ENCODE measurements at regions not wholly inside any gene's neighbourhood (a gene's known extent, or its start where the extent isn't known, plus 50 kb on each side); places are given as distances from the start of the nearest gene placed in this dataset. TPM values are rescaled to one million over a fixed set of nuclear protein-coding genes. Genes with fewer than 3 reads are reported as not detected.

DNA sequence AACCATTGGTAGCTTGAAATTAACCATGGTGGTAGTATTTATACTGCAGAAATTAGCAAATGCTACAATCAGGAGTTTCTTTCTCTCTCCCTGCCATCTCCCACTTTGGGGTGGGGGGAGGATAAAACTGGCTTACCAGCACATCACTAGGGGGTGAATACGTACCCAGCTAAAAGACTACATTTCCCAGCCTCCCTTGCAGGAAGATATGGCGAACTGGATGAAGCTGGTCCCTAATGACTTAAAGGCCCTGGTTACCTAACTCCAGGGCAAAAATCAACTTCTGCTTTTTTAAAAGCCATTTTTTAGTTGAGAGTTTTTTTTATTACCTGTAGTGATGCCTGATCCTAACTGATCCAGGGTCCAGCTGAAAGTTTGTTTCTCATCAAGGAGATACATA is 70.3 kb upstream of the RAB12 start:
- Histone ChIP-seq H3K4me3 (ENCODE audit: low read length) (no peak overlapping the region), H3K36me3 (ENCODE audit: insufficient read depth, low read length) (no peaks in the 10 kb centered on the region), H3K4me1 (ENCODE audit: control insufficient read depth, insufficient read depth, low read length) (no peaks in the 10 kb centered on the region), H3K27me3 (ENCODE audit: control insufficient read depth, insufficient read depth, low read length) (peaks cover 7% of the 10 kb centered on the region), H3K9ac (ENCODE audit: low read depth, low read length) (no peak overlapping the region), H3K9me3 (replicated peaks; ENCODE audit: low read length) (no peaks in the 10 kb centered on the region), H3K4me2 (ENCODE audit: low read length) (no peak overlapping the region)

DNA sequence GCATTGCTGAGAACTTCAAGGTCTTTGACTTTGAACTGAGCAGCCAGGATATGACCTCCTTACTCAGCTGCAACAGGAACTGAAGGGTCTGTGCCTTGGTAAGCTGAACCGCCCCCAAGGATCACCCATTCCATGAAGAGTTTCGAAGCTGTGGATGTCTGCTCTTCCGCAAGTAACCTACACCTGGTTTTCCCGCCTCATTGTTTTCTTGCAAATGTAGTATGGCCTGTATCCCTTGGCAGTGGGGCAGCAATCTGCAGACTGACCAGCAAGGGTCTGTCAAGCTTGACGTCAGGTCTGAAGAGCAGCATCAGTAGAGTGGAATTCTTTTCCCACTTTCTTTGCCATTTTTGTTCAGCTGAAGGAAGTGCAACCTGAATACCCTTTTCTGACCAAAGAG is 62.6 kb upstream of the RAB12 start:
- Histone ChIP-seq H3K36me3 (ENCODE audit: insufficient read depth, low read length) (no peaks in the 10 kb centered on the region), H3K27me3 (ENCODE audit: control insufficient read depth, insufficient read depth, low read length) (peaks cover 10% of the 10 kb centered on the region), H3K4me1 (ENCODE audit: control insufficient read depth, insufficient read depth, low read length) (no peaks in the 10 kb centered on the region), H3K4me3 (ENCODE audit: low read length) (no peak overlapping the region), H3K9me3 (replicated peaks; ENCODE audit: low read length) (no peaks in the 10 kb centered on the region), H3K9ac (ENCODE audit: low read depth, low read length) (no peak overlapping the region), H3K4me2 (ENCODE audit: low read length) (no peak overlapping the region)

DNA sequence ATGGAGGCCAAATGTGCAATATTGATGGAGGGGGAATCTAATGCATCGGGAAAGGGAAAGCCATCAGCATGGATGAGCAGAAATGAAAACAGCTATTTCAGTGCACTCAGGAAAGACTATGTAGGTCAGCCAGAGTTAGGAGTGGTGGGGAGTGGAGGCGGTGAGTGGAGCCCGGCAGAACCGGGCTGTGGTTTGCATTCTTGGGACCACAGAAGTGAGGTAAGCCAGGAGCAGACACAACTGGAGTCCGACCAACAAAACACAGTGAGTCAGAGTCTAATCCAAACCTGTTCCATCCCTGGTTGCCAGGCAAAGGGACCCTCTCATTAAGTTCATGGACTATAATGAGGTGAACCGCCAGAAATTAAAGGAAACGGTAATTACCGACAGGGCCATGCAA is 61.1 kb upstream of the RAB12 start:
- H3K27me3 ChIP-seq (ENCODE audit: control insufficient read depth, insufficient read depth, low read length), result peaks cover 10% of the 10 kb centered on the region
- H3K4me2 ChIP-seq (ENCODE audit: low read length), result no peak overlapping the region
- no peak overlapping the region for H3K4me3 ChIP-seq (ENCODE audit: low read length)
- H3K36me3 ChIP-seq (ENCODE audit: insufficient read depth, low read length), result no peaks in the 10 kb centered on the region
- H3K9ac ChIP-seq (ENCODE audit: low read depth, low read length), result no peak overlapping the region
- H3K9me3 ChIP-seq (replicated peaks; ENCODE audit: low read length), result no peaks in the 10 kb centered on the region
- H3K4me1 ChIP-seq (ENCODE audit: control insufficient read depth, insufficient read depth, low read length), result no peaks in the 10 kb centered on the region

DNA sequence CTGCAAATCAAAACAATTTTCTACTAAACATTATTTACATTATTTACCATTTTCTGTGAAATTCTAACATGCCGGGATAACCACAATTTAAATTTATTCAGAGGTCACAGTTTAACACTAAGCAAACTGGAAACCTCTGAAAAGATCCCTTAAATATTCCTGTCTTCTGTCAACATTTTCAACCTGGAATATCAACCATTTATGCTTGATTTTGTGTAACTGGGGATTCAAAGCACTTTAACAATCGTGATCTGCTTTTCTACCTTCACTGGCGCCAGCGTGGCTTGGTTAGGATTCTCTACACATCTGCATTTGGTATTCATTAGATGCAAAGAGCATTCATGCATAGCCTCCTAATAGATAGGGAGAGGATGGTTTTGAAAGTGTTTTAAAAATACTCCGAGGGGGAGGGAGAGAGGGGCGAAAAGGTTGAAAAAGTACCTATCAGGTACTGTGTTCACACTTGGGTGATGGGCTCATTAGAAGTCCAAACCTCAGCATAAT is 59.9 kb upstream of the RAB12 start:
- H3K4me1 ChIP-seq (ENCODE audit: control insufficient read depth, insufficient read depth, low read length), result no peaks in the 10 kb centered on the region
- H3K36me3 ChIP-seq (ENCODE audit: insufficient read depth, low read length), result no peaks in the 10 kb centered on the region
- no peak overlapping the region for H3K9ac ChIP-seq (ENCODE audit: low read depth, low read length)
- H3K4me3 ChIP-seq (ENCODE audit: low read length), result no peak overlapping the region
- peaks cover 10% of the 10 kb centered on the region for H3K27me3 ChIP-seq (ENCODE audit: control insufficient read depth, insufficient read depth, low read length)
- no peak overlapping the region for H3K4me2 ChIP-seq (ENCODE audit: low read length)
- no peaks in the 10 kb centered on the region for H3K9me3 ChIP-seq (replicated peaks; ENCODE audit: low read length)

DNA sequence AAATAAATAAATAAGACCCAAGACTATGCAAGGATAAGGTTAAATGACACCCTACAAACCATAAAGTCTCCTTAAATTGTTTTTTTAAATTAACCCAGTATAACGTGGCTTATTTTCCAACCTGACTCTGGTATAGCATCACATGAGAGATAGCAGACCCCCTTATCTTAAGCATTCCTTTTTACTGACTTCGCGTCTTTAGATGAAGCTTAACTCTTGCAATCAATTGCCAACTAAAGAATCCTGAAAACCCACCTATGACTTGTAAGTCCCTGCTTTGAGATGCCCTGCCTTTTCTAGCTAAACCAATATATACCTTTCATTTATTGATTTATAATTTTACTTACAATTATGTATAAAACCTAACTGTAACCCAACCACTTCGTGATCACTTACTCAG is 57.1 kb upstream of the RAB12 start:
- Histone ChIP-seq H3K4me1 (ENCODE audit: control insufficient read depth, insufficient read depth, low read length) (no peaks in the 10 kb centered on the region), H3K9me3 (replicated peaks; ENCODE audit: low read length) (no peaks in the 10 kb centered on the region), H3K4me3 (ENCODE audit: low read length) (no peak overlapping the region), H3K36me3 (ENCODE audit: insufficient read depth, low read length) (no peaks in the 10 kb centered on the region), H3K4me2 (ENCODE audit: low read length) (no peak overlapping the region), H3K9ac (ENCODE audit: low read depth, low read length) (no peak overlapping the region), H3K27me3 (ENCODE audit: control insufficient read depth, insufficient read depth, low read length) (peaks cover 11% of the 10 kb centered on the region)

DNA sequence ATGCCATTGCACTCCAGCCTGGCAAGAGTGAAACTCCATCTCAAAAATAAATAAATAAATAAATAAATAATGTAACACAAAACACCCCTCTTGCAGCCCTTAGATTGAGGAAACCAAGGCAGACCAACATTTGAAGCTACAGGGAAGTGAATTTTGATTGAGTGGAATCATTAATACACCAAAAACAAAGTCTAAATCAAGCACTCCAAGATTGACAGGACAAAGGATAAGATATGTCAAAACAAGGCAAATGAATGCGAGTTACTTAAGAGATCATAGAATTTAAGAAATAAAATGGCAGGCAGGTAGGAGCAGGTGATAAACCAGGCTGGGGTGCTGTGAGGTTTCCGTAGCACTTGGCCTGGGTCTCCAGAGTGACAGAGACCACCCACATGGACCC is 54.9 kb upstream of the RAB12 start:
- Histone ChIP-seq H3K36me3 (ENCODE audit: insufficient read depth, low read length) (no peaks in the 10 kb centered on the region), H3K4me3 (ENCODE audit: low read length) (no peak overlapping the region), H3K4me2 (ENCODE audit: low read length) (no peak overlapping the region), H3K9ac (ENCODE audit: low read depth, low read length) (no peak overlapping the region), H3K4me1 (ENCODE audit: control insufficient read depth, insufficient read depth, low read length) (no peaks in the 10 kb centered on the region), H3K9me3 (replicated peaks; ENCODE audit: low read length) (no peaks in the 10 kb centered on the region), H3K27me3 (ENCODE audit: control insufficient read depth, insufficient read depth, low read length) (peaks cover 5% of the 10 kb centered on the region)

DNA sequence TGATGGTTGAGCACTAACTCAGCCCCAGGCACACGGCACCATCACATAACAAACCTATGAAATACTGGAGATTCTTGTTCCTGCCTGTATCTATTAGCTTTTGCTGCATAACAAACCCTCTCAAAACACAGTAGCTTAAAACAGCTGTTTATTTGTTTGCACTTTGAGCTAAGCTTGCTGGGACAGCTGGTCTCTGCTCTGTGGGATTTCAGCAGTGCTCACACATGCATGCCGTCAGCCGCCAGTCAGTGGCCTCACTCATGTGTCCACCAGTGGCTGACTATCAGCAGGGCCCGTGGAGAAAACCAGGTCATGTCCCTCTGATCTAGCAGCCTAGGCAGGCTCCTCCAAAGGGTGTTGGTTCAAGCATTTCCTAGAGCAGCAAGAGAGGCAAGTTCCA is 52.8 kb upstream of the RAB12 start:
- no peak overlapping the region for H3K9ac ChIP-seq (ENCODE audit: low read depth, low read length)
- H3K4me1 ChIP-seq (ENCODE audit: control insufficient read depth, insufficient read depth, low read length), result no peaks in the 10 kb centered on the region

More for the DNA sequence above, 52.8 kb upstream of the RAB12 start:
- peaks cover 12% of the 10 kb centered on the region for H3K27me3 ChIP-seq (ENCODE audit: control insufficient read depth, insufficient read depth, low read length)
- H3K36me3 ChIP-seq (ENCODE audit: insufficient read depth, low read length), result no peaks in the 10 kb centered on the region
- H3K4me3 ChIP-seq (ENCODE audit: low read length), result no peak overlapping the region
- no peaks in the 10 kb centered on the region for H3K9me3 ChIP-seq (replicated peaks; ENCODE audit: low read length)
- H3K4me2 ChIP-seq (ENCODE audit: low read length), result no peak overlapping the region

Small RNAs in the stretch of these regions (small RNA-seq; reads per million reads assigned to genes)
- not detected for gene RN7SL50P
